Neural cell (in vitro differentiated cells): ENCODE measurements at regions not wholly inside any gene's neighbourhood (a gene's known extent, or its start where the extent isn't known, plus 50 kb on each side); places are given as distances from the start of the nearest gene placed in this dataset.

Source experiments
- H2AFZ ChIP-seq: fragments of 200-600, 300-800 bp; sonication (generic), shearing (Covaris generic); 2 replicates; pipeline ENCODE4 v1.6.0; 2014; ENCODE audit warnings: low read depth, mild to moderate bottlenecking, antibody characterized with exemption, low read length, moderate library complexity
- H3F3A ChIP-seq: fragments of 200-600 bp; shearing (Covaris generic); 2 replicates; pipeline ENCODE4 v1.6.1; 2016; ENCODE audit warnings: mild to moderate bottlenecking, moderate library complexity, mixed read lengths, antibody characterized with exemption, low read length; ENCODE audit not compliant: insufficient read depth, poor library complexity, severe bottlenecking
- H3K27ac ChIP-seq: fragments of 200-600, 300-800 bp; sonication (generic), shearing (Covaris generic); 2 replicates; pipeline ENCODE4 v1.5.1; 2014; ENCODE audit warnings: mild to moderate bottlenecking, low read length, moderate library complexity
- H3K27me3 ChIP-seq: fragments of 300-800, 200-600 bp; sonication (generic), shearing (Covaris generic); 2 replicates; pipeline ENCODE4 v1.6.0; 2014; ENCODE audit warnings: mild to moderate bottlenecking, low read depth, low read length, moderate library complexity; ENCODE audit not compliant: insufficient read depth
- H3K36me3 ChIP-seq: fragments of 300-800, 200-600 bp; sonication (generic), shearing (Covaris generic); 2 replicates; pipeline ENCODE4 v1.5.1; 2014; ENCODE audit warnings: mild to moderate bottlenecking, antibody characterized with exemption, low read length, moderate library complexity; ENCODE audit not compliant: insufficient read depth
- H3K4me2 ChIP-seq: fragments of 300-800, 200-600 bp; sonication (generic), shearing (Covaris generic); 2 replicates; pipeline ENCODE4 v1.6.0; 2014; ENCODE audit warnings: mild to moderate bottlenecking, low read length
- H3K4me3 ChIP-seq: fragments of 300-800, 200-600 bp; sonication (generic), shearing (Covaris generic); 2 replicates; pipeline ENCODE4 v1.5.1; 2014; ENCODE audit warnings: mild to moderate bottlenecking, low read length, moderate library complexity
- H3K79me2 ChIP-seq: fragments of 200-600 bp; shearing (Covaris generic); replicated peaks from 2 replicates; pipeline ENCODE4 v1.6.0; 2014; ENCODE audit warnings: mild to moderate bottlenecking, low read length, moderate library complexity; ENCODE audit not compliant: insufficient read depth
- H3K9ac ChIP-seq: fragments of 300-800, 200-600 bp; sonication (generic), shearing (Covaris generic); 2 replicates; pipeline ENCODE4 v1.6.1; 2016; ENCODE audit warnings: mild to moderate bottlenecking, low read length, mixed read lengths
- H3K9me2 ChIP-seq: fragments of 200-600 bp; shearing (Covaris generic); 2 replicates; pipeline ENCODE4 v1.6.1; 2016; ENCODE audit warnings: mild to moderate bottlenecking, low read length, mixed read lengths; ENCODE audit not compliant: insufficient read depth
- H3K9me3 ChIP-seq: fragments of 200-600, 300-800 bp; sonication (generic), shearing (Covaris generic); 2 replicates; pipeline ENCODE4 v1.6.1; 2016; ENCODE audit warnings: mild to moderate bottlenecking, mixed run types, low read length, moderate library complexity, mixed read lengths
- H4K20me1 ChIP-seq: fragments of 200-600 bp; shearing (Covaris generic); 2 replicates; pipeline ENCODE4 v1.6.1; 2016; ENCODE audit warnings: mild to moderate bottlenecking, mixed run types; ENCODE audit not compliant: insufficient read depth
- EP300 ChIP-seq: fragments of 450-650 bp; conservative IDR thresholded peaks from 2 replicates; pipeline ENCODE4 v1.6.1; 2014; ENCODE audit warnings: antibody characterized with exemption, mild to moderate bottlenecking, moderate library complexity; ENCODE audit not compliant: poor library complexity, severe bottlenecking
- EZH2 ChIP-seq: fragments of 200-600, 300-800 bp; shearing (Covaris generic), sonication (generic); IDR thresholded peaks from 2 replicates; pipeline ENCODE4 v1.6.1; 2014; ENCODE audit warnings: antibody characterized with exemption, low read length, borderline replicate concordance, mild to moderate bottlenecking; ENCODE audit not compliant: insufficient read depth, poor library complexity, severe bottlenecking
- MXI1 ChIP-seq: fragments of 450-650 bp; conservative IDR thresholded peaks from 2 replicates; pipeline ENCODE4 v1.6.1; 2014; ENCODE audit warnings: antibody characterized with exemption, mild to moderate bottlenecking; ENCODE audit not compliant: poor library complexity, severe bottlenecking
- POLR2AphosphoS5 ChIP-seq: IDR thresholded peaks from 2 replicates; pipeline ENCODE4 v1.6.1; 2012
- RAD21 ChIP-seq: fragments of 450-650 bp; conservative IDR thresholded peaks from 2 replicates; pipeline ENCODE4 v1.6.1; 2014; ENCODE audit warnings: antibody characterized with exemption, mild to moderate bottlenecking, moderate library complexity
- REST ChIP-seq: IDR thresholded peaks from 2 replicates; pipeline ENCODE4 v1.6.1; 2012; ENCODE audit warnings: borderline replicate concordance
- SMC3 ChIP-seq: fragments of 450-650 bp; conservative IDR thresholded peaks from 2 replicates; pipeline ENCODE4 v1.6.1; 2014; ENCODE audit warnings: antibody characterized with exemption, mild to moderate bottlenecking, moderate library complexity; ENCODE audit not compliant: poor library complexity
- TAF1 ChIP-seq: IDR thresholded peaks from 2 replicates; pipeline ENCODE4 v1.6.1; 2012; ENCODE audit warnings: low read depth
- TF ChIP-seq, protein P1 (sequence below): fragments of 450-650 bp; IDR thresholded peaks from 2 replicates; pipeline ENCODE4 v1.5.1; 2014; ENCODE audit warnings: antibody characterized with exemption, mild to moderate bottlenecking, moderate library complexity; ENCODE audit not compliant: poor library complexity, severe bottlenecking

- Histone ChIP-seq H4K20me1 (no peaks in the 10 kb centered on the region), H3K4me2 (no peak overlapping the region), H3K9me2 (no peaks in the 10 kb centered on the region)
Measured at GRCh38 chr13:21871382-21871781, 200.5 kb downstream of the FGF9 start.

GRCh38 chr13:21871919-21872318, 201.0 kb downstream of the FGF9 start:
- Histone ChIP-seq H3K4me2 (no peak overlapping the region), H3K79me2 (no peaks in the 10 kb centered on the region), H4K20me1 (no peaks in the 10 kb centered on the region), H3K4me3 (no peak overlapping the region), H2AFZ (no peak overlapping the region), H3K27ac (no peak overlapping the region), H3K9me2 (no peaks in the 10 kb centered on the region), H3K9me3 (no peaks in the 10 kb centered on the region), H3F3A (no peaks in the 10 kb centered on the region), H3K36me3 (no peaks in the 10 kb centered on the region), H3K9ac (no peak overlapping the region), H3K27me3 (no peaks in the 10 kb centered on the region)
- TF ChIP-seq EP300 (no peak), REST (no peak), TAF1 (no peak), POLR2AphosphoS5 (no peak), MXI1 (no peak), EZH2 (no peak)
- TF ChIP-seq, protein P1, sequence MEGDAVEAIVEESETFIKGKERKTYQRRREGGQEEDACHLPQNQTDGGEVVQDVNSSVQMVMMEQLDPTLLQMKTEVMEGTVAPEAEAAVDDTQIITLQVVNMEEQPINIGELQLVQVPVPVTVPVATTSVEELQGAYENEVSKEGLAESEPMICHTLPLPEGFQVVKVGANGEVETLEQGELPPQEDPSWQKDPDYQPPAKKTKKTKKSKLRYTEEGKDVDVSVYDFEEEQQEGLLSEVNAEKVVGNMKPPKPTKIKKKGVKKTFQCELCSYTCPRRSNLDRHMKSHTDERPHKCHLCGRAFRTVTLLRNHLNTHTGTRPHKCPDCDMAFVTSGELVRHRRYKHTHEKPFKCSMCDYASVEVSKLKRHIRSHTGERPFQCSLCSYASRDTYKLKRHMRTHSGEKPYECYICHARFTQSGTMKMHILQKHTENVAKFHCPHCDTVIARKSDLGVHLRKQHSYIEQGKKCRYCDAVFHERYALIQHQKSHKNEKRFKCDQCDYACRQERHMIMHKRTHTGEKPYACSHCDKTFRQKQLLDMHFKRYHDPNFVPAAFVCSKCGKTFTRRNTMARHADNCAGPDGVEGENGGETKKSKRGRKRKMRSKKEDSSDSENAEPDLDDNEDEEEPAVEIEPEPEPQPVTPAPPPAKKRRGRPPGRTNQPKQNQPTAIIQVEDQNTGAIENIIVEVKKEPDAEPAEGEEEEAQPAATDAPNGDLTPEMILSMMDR, result no peak

More at GRCh38 chr13:21871382-21871781, 200.5 kb downstream of the FGF9 start:
- Histone ChIP-seq H3K9ac (no peak overlapping the region), H3K79me2 (no peaks in the 10 kb centered on the region), H3K27me3 (no peaks in the 10 kb centered on the region), H2AFZ (no peak overlapping the region), H3K27ac (no peak overlapping the region), H3F3A (no peaks in the 10 kb centered on the region), H3K4me3 (no peak overlapping the region), H3K36me3 (no peaks in the 10 kb centered on the region), H3K9me3 (no peaks in the 10 kb centered on the region)
- no peak for TF ChIP-seq SMC3
- no peak for TF ChIP-seq MXI1
- no peak for TF ChIP-seq POLR2AphosphoS5
- TF ChIP-seq EZH2, result no peak
- TF ChIP-seq REST, result no peak
- TF ChIP-seq, protein P1, result no peak
- TF ChIP-seq RAD21, result no peak
- TF ChIP-seq TAF1, result no peak
- no peak for TF ChIP-seq EP300
